ENCODE measurements at regions not wholly inside any gene's neighbourhood (a gene's known extent, or its start where the extent isn't known, plus 50 kb on each side); places are given as distances from the start of the nearest gene placed in this dataset.
"Not testable (repeated sequence)": the region's sequence is repeated elsewhere in the genome, so short reads cannot be mapped to it uniquely, and the experiment has no call there.

GRCh38 chr17:12195418-12195817 is 174.7 kb downstream of the MAP2K4 start:
- H3K27me3 ChIP-seq (ENCODE audit: low read depth, low read length), result no peaks in the 10 kb centered on the region
- no peak overlapping the region for H3K4me3 ChIP-seq (ENCODE audit: low read depth in 1 of 2, low read length in 2 of 2)
- peaks cover 0 to 4% of the 10 kb centered on the region in 2 donors for H3K4me1 ChIP-seq (ENCODE audit: control insufficient read depth in 1 of 2, insufficient read depth in 2 of 2, low read length in 2 of 2)
- no peaks in the 10 kb centered on the region for H3K36me3 ChIP-seq (ENCODE audit: control insufficient read depth in 1 of 2, insufficient read depth in 2 of 2, low read length in 2 of 2)
- no peaks in the 10 kb centered on the region for H3K9me3 ChIP-seq (ENCODE audit: control insufficient read depth in 1 of 2, low read length in 2 of 2)
- no peak overlapping the region for H3K27ac ChIP-seq (ENCODE audit: low read length)

- H3K27ac ChIP-seq (ENCODE audit: low read length), result no peak overlapping the region
- no peaks in the 10 kb centered on the region for H3K27me3 ChIP-seq (ENCODE audit: low read depth, low read length)
- no peaks in the 10 kb centered on the region for H3K9me3 ChIP-seq (ENCODE audit: control insufficient read depth in 1 of 2, low read length in 2 of 2)
- H3K36me3 ChIP-seq (ENCODE audit: control insufficient read depth in 1 of 2, insufficient read depth in 2 of 2, low read length in 2 of 2), result no peaks in the 10 kb centered on the region
- H3K4me1 ChIP-seq (ENCODE audit: control insufficient read depth in 1 of 2, insufficient read depth in 2 of 2, low read length in 2 of 2), result peaks cover 0 to 6% of the 10 kb centered on the region in 2 donors
- H3K4me3 ChIP-seq (ENCODE audit: low read depth in 1 of 2, low read length in 2 of 2), result no peak overlapping the region
These were observed 180.7 kb downstream of the MAP2K4 start for GRCh38 chr17:12201294-12201880.

GRCh38 chr17:12209632-12210191 is 189.0 kb downstream of the MAP2K4 start:
- Histone ChIP-seq H3K27me3 (ENCODE audit: low read depth, low read length) (no peaks in the 10 kb centered on the region), H3K36me3 (ENCODE audit: control insufficient read depth in 1 of 2, insufficient read depth in 2 of 2, low read length in 2 of 2) (no peaks in the 10 kb centered on the region), H3K4me1 (ENCODE audit: control insufficient read depth in 1 of 2, insufficient read depth in 2 of 2, low read length in 2 of 2) (peaks cover 0 to 3% of the 10 kb centered on the region in 2 donors), H3K27ac (ENCODE audit: low read length) (no peak overlapping the region), H3K9me3 (ENCODE audit: control insufficient read depth in 1 of 2, low read length in 2 of 2) (no peaks in the 10 kb centered on the region), H3K4me3 (ENCODE audit: low read depth in 1 of 2, low read length in 2 of 2) (no peak overlapping the region)

- not testable (repeated sequence) for H3K4me1 ChIP-seq (ENCODE audit: control insufficient read depth in 1 of 2, insufficient read depth in 2 of 2, low read length in 2 of 2); H3K27me3 ChIP-seq (ENCODE audit: low read depth, low read length); H3K4me3 ChIP-seq (ENCODE audit: low read depth in 1 of 2, low read length in 2 of 2); H3K27ac ChIP-seq (ENCODE audit: low read length); H3K9me3 ChIP-seq (ENCODE audit: control insufficient read depth in 1 of 2, low read length in 2 of 2); H3K36me3 ChIP-seq (ENCODE audit: control insufficient read depth in 1 of 2, insufficient read depth in 2 of 2, low read length in 2 of 2)
These were observed 200.2 kb downstream of the MAP2K4 start for GRCh38 chr17:12220714-12221439.

GRCh38 chr17:12222392-12222791 is 201.7 kb downstream of the MAP2K4 start:
- H3K4me3 ChIP-seq (ENCODE audit: low read depth in 1 of 2, low read length in 2 of 2), result no peak overlapping the region
- H3K4me1 ChIP-seq (ENCODE audit: control insufficient read depth in 1 of 2, insufficient read depth in 2 of 2, low read length in 2 of 2), result no peaks in the 10 kb centered on the region
- H3K36me3 ChIP-seq (ENCODE audit: control insufficient read depth in 1 of 2, insufficient read depth in 2 of 2, low read length in 2 of 2), result no peaks in the 10 kb centered on the region
- H3K9me3 ChIP-seq (ENCODE audit: control insufficient read depth in 1 of 2, low read length in 2 of 2), result no peaks in the 10 kb centered on the region
- no peak overlapping the region for H3K27ac ChIP-seq (ENCODE audit: low read length)
- H3K27me3 ChIP-seq (ENCODE audit: low read depth, low read length), result no peaks in the 10 kb centered on the region

- H3K4me1 ChIP-seq (ENCODE audit: control insufficient read depth in 1 of 2, insufficient read depth in 2 of 2, low read length in 2 of 2), result peaks cover 0 to 25% of the 10 kb centered on the region in 2 donors
- H3K9me3 ChIP-seq (ENCODE audit: control insufficient read depth in 1 of 2, low read length in 2 of 2), result no peaks in the 10 kb centered on the region
- H3K27ac ChIP-seq (ENCODE audit: low read length), result no peak overlapping the region
These were observed 206.9 kb downstream of the MAP2K4 start for GRCh38 chr17:12227547-12227946.

GRCh38 chr17:12229335-12229734 is 208.7 kb downstream of the MAP2K4 start:
- H3K27me3 ChIP-seq (ENCODE audit: low read depth, low read length), result no peaks in the 10 kb centered on the region
- H3K4me1 ChIP-seq (ENCODE audit: control insufficient read depth in 1 of 2, insufficient read depth in 2 of 2, low read length in 2 of 2), result peaks cover 0 to 25% of the 10 kb centered on the region in 2 donors
- H3K36me3 ChIP-seq (ENCODE audit: control insufficient read depth in 1 of 2, insufficient read depth in 2 of 2, low read length in 2 of 2), result no peaks in the 10 kb centered on the region
- H3K27ac ChIP-seq (ENCODE audit: low read length), result no peak overlapping the region
- H3K9me3 ChIP-seq (ENCODE audit: control insufficient read depth in 1 of 2, low read length in 2 of 2), result no peaks in the 10 kb centered on the region
- H3K4me3 ChIP-seq (ENCODE audit: low read depth in 1 of 2, low read length in 2 of 2), result no peak overlapping the region

More at GRCh38 chr17:12227547-12227946, 206.9 kb downstream of the MAP2K4 start:
- Histone ChIP-seq H3K4me3 (ENCODE audit: low read depth in 1 of 2, low read length in 2 of 2) (no peak overlapping the region), H3K27me3 (ENCODE audit: low read depth, low read length) (no peaks in the 10 kb centered on the region), H3K36me3 (ENCODE audit: control insufficient read depth in 1 of 2, insufficient read depth in 2 of 2, low read length in 2 of 2) (no peaks in the 10 kb centered on the region)

GRCh38 chr17:12230481-12231354 is 210.0 kb downstream of the MAP2K4 start:
- peaks cover 0 to 25% of the 10 kb centered on the region in 2 donors for H3K4me1 ChIP-seq (ENCODE audit: control insufficient read depth in 1 of 2, insufficient read depth in 2 of 2, low read length in 2 of 2)

GRCh38 chr17:12231355-12231682 is 210.6 kb downstream of the MAP2K4 start:
- peaks cover 0 to 25% of the 10 kb centered on the region in 2 donors for H3K4me1 ChIP-seq (ENCODE audit: control insufficient read depth in 1 of 2, insufficient read depth in 2 of 2, low read length in 2 of 2)
- H3K9me3 ChIP-seq (ENCODE audit: control insufficient read depth in 1 of 2, low read length in 2 of 2), result no peaks in the 10 kb centered on the region
- H3K36me3 ChIP-seq (ENCODE audit: control insufficient read depth in 1 of 2, insufficient read depth in 2 of 2, low read length in 2 of 2), result no peaks in the 10 kb centered on the region
- peak overlapping the region; percentile 29 for H3K27ac ChIP-seq (ENCODE audit: low read length)
- H3K27me3 ChIP-seq (ENCODE audit: low read depth, low read length), result no peaks in the 10 kb centered on the region
- H3K4me3 ChIP-seq (ENCODE audit: low read depth in 1 of 2, low read length in 2 of 2), result no peak overlapping the region

More at GRCh38 chr17:12230481-12231354, 210.0 kb downstream of the MAP2K4 start:
- H3K4me3 ChIP-seq (ENCODE audit: low read depth in 1 of 2, low read length in 2 of 2), result no peak overlapping the region
- no peaks in the 10 kb centered on the region for H3K36me3 ChIP-seq (ENCODE audit: control insufficient read depth in 1 of 2, insufficient read depth in 2 of 2, low read length in 2 of 2)
- H3K27me3 ChIP-seq (ENCODE audit: low read depth, low read length), result no peaks in the 10 kb centered on the region
- peak overlapping the region; percentile 6 for H3K27ac ChIP-seq (ENCODE audit: low read length)
- no peaks in the 10 kb centered on the region for H3K9me3 ChIP-seq (ENCODE audit: control insufficient read depth in 1 of 2, low read length in 2 of 2)

- not testable (repeated sequence) for H3K9me3 ChIP-seq (ENCODE audit: control insufficient read depth in 1 of 2, low read length in 2 of 2); H3K27me3 ChIP-seq (ENCODE audit: low read depth, low read length); H3K27ac ChIP-seq (ENCODE audit: low read length); H3K36me3 ChIP-seq (ENCODE audit: control insufficient read depth in 1 of 2, insufficient read depth in 2 of 2, low read length in 2 of 2); H3K4me3 ChIP-seq (ENCODE audit: low read depth in 1 of 2, low read length in 2 of 2)
- peaks cover 0 to 18% of the 10 kb centered on the region in 2 donors for H3K4me1 ChIP-seq (ENCODE audit: control insufficient read depth in 1 of 2, insufficient read depth in 2 of 2, low read length in 2 of 2)
These were observed 218.3 kb downstream of the MAP2K4 start for GRCh38 chr17:12239021-12239420.

GRCh38 chr17:12242345-12242954 is 221.8 kb downstream of the MAP2K4 start:
- peak overlapping the region in 1 of 2 donors; percentile 1 for H3K4me3 ChIP-seq (ENCODE audit: low read depth in 1 of 2, low read length in 2 of 2)
- H3K36me3 ChIP-seq (ENCODE audit: control insufficient read depth in 1 of 2, insufficient read depth in 2 of 2, low read length in 2 of 2), result no peaks in the 10 kb centered on the region
- H3K27ac ChIP-seq (ENCODE audit: low read length), result peak overlapping the region; percentile 13
- no peaks in the 10 kb centered on the region for H3K9me3 ChIP-seq (ENCODE audit: control insufficient read depth in 1 of 2, low read length in 2 of 2)
- H3K27me3 ChIP-seq (ENCODE audit: low read depth, low read length), result no peaks in the 10 kb centered on the region
- peaks cover 0 to 18% of the 10 kb centered on the region in 2 donors for H3K4me1 ChIP-seq (ENCODE audit: control insufficient read depth in 1 of 2, insufficient read depth in 2 of 2, low read length in 2 of 2)
